Body of pancreas (tissue), 4 donors: ENCODE measurements at regions not wholly inside any gene's neighbourhood (a gene's known extent, or its start where the extent isn't known, plus 50 kb on each side); places are given as distances from the start of the nearest gene placed in this dataset.

Source experiments
- ATAC-seq: fragments of 150-250 bp; one replicate; pipeline ENCODE4 v1.9.1; 2016
- DNase-seq, 4 donors: peaks; one replicate each; pipeline ENCODE4 v3.0.0-alpha.2; 2019
- H3K27ac ChIP-seq, 4 donors: fragments of 200-600 bp; sonication (generic); 1 replicate in 3 of 4; 2 replicates in 1 of 4; pipeline versions ENCODE4 v1.5.1 to v1.6.1; 2016 to 2019; ENCODE audit warnings: mild to moderate bottlenecking in 1 of 4, mixed read lengths in 1 of 4, moderate library complexity in 1 of 4
- H3K27me3 ChIP-seq, 2 donors: fragments of 200-600 bp; sonication (generic); one replicate each; pipeline ENCODE4 v1.6.0; 2016; ENCODE audit warnings: mild to moderate bottlenecking in 1 of 2
- H3K36me3 ChIP-seq, 2 donors: fragments of 200-600 bp; sonication (generic); replicated peaks in 1 of 2; 2 replicates each; pipeline ENCODE4 v1.5.1; 2016; ENCODE audit warnings: low read depth in 2 of 2; ENCODE audit not compliant: insufficient read depth in 1 of 2
- H3K4me1 ChIP-seq: fragments of 200-600 bp; sonication (generic); one replicate; pipeline ENCODE4 v1.6.0; 2016
- H3K4me3 ChIP-seq, 2 donors: fragments of 200-600 bp; sonication (generic); 1 replicate in 1 of 2; 2 replicates in 1 of 2; pipeline ENCODE4 v1.5.1; 2016 to 2019
- H3K9me3 ChIP-seq, 3 donors: fragments of 200-600 bp; sonication (generic); 1 replicate in 2 of 3; 2 replicates in 1 of 3; pipeline ENCODE4 v1.5.1; 2016
- CTCF ChIP-seq, 7 experiments: fragments of 450-650 bp in 4 of 7; fragments of 200-600 bp in 3 of 7; sonication (generic) in 3 of 7; IDR thresholded peaks; one replicate each; pipeline ENCODE4 v1.5.1; 2016 to 2019; ENCODE audit warnings: antibody characterized with exemption in 7 of 7
- POLR2A ChIP-seq, 3 donors: fragments of 450-650 bp; IDR thresholded peaks; one replicate each; pipeline ENCODE4 v1.6.1; 2016; ENCODE audit warnings: antibody characterized with exemption in 3 of 3, mild to moderate bottlenecking in 2 of 3
- WGBS, 2 donors: methylation state at CpG; one replicate each; pipeline ENCODE4 v1.1.5; 2017; 5-methylcytosine and 5-hydroxymethylcytosine counted together
- intact Hi-C: fragments of 100-400 bp; cut with DNase I; formaldehyde crosslinking; loops from one replicate; pipeline ENCODE4 v1.15.1; 2023

- Histone ChIP-seq H3K9me3 (no peaks in the 10 kb centered on the region), H3K27ac (no peak overlapping the region), H3K4me3 (no peak overlapping the region), H3K27me3 (no peaks in the 10 kb centered on the region), H3K4me1 (no peaks in the 10 kb centered on the region), H3K36me3 (no peaks in the 10 kb centered on the region)
- TF ChIP-seq POLR2A (IDR thresholded peaks at IDR 0.05) (no peak), CTCF (IDR thresholded peaks at IDR 0.05) (peak; percentile 78 to 92 (median 86))
- intact Hi-C loops: no loop called here
- peak; percentile 91 for ATAC-seq
- peak; percentile 71 to 82 (median 74) for DNase-seq
- 2 to 36% methylated on average over 7 to 14 of the region's 14 CpGs for WGBS, 2 donors
These were observed 143.3 kb upstream of the ZNF644 start for GRCh38 chr1:91165033-91165654.

- Histone ChIP-seq H3K4me3 (no peak overlapping the region), H3K4me1 (no peaks in the 10 kb centered on the region), H3K36me3 (no peaks in the 10 kb centered on the region), H3K27ac (no peak overlapping the region), H3K27me3 (no peaks in the 10 kb centered on the region), H3K9me3 (no peaks in the 10 kb centered on the region)
- ATAC-seq: no peak
- 63 to 75% methylated on average over 3 of the region's 3 CpGs for WGBS, 2 donors
- DNase-seq: no peak
- intact Hi-C loops: no loop called here
- TF ChIP-seq CTCF (IDR thresholded peaks at IDR 0.05) (no peak), POLR2A (IDR thresholded peaks at IDR 0.05) (no peak)
These were observed 140.8 kb upstream of the ZNF644 start for GRCh38 chr1:91162613-91163012.

- intact Hi-C loops: no loop called here
- H3K4me3 ChIP-seq: no peak overlapping the region
- H3K27ac ChIP-seq: no peak overlapping the region
- H3K9me3 ChIP-seq: no peaks in the 10 kb centered on the region
- H3K36me3 ChIP-seq: no peaks in the 10 kb centered on the region
- TF ChIP-seq CTCF (IDR thresholded peaks at IDR 0.05) (no peak), POLR2A (IDR thresholded peaks at IDR 0.05) (no peak)
- no peaks in the 10 kb centered on the region for H3K27me3 ChIP-seq
- ATAC-seq: no peak
- WGBS, 2 donors: 50 to 55% methylated on average over 4 of the region's 4 CpGs
- no peaks in the 10 kb centered on the region for H3K4me1 ChIP-seq
- DNase-seq: no peak
These were observed 139.9 kb upstream of the ZNF644 start for GRCh38 chr1:91161749-91162148.

- WGBS, 2 donors: 48 to 78% methylated on average over 5 to 9 of the region's 9 CpGs
- Histone ChIP-seq H3K4me3 (no peak overlapping the region), H3K9me3 (no peaks in the 10 kb centered on the region), H3K36me3 (no peaks in the 10 kb centered on the region), H3K27ac (no peak overlapping the region), H3K27me3 (no peaks in the 10 kb centered on the region), H3K4me1 (no peaks in the 10 kb centered on the region)
- TF ChIP-seq CTCF (IDR thresholded peaks at IDR 0.05) (no peak), POLR2A (IDR thresholded peaks at IDR 0.05) (no peak)
- no peak for ATAC-seq
- intact Hi-C loops: no loop called here
- DNase-seq: no peak
These were observed 139.3 kb upstream of the ZNF644 start for GRCh38 chr1:91161166-91161565.

- H3K9me3 ChIP-seq: no peaks in the 10 kb centered on the region
- H3K27me3 ChIP-seq: no peaks in the 10 kb centered on the region
- no peak overlapping the region for H3K4me3 ChIP-seq
- 83 to 97% methylated on average over 13 to 14 of the region's 14 CpGs for WGBS, 2 donors
- no peak for DNase-seq
- intact Hi-C loops: no loop called here
- no peaks in the 10 kb centered on the region for H3K4me1 ChIP-seq
- no peaks in the 10 kb centered on the region for H3K36me3 ChIP-seq
- H3K27ac ChIP-seq: no peak overlapping the region
- no peak for TF ChIP-seq CTCF (IDR thresholded peaks at IDR 0.05)
- ATAC-seq: no peak
These were observed 138.7 kb upstream of the ZNF644 start for GRCh38 chr1:91160363-91161075.
